Ramos (cell line): ENCODE measurements at regions not wholly inside any gene's neighbourhood (a gene's known extent, or its start where the extent isn't known, plus 50 kb on each side); places are given as distances from the start of the nearest gene placed in this dataset.

Source experiments
- in situ Hi-C: fragments of 300-500 bp; cut with MboI; formaldehyde crosslinking; loops from one replicate; pipeline ENCODE4 v1.14.3; 2022; ENCODE audit warnings: low sequenced_read_pairs; ENCODE audit not compliant: unreplicated experiment

- in situ Hi-C loops, result no loop called here
Observed at GRCh38 chr2:12176623-12177454, 430.4 kb downstream of the LPIN1 start.

- in situ Hi-C loops, result no loop called here
Observed at GRCh38 chr2:12177455-12178288, 431.2 kb downstream of the LPIN1 start.

- in situ Hi-C loops, result no loop called here
Observed at GRCh38 chr2:12178289-12179080, 432.1 kb downstream of the LPIN1 start.

GRCh38 chr2:12180031-12180430, 433.6 kb downstream of the LPIN1 start:
- in situ Hi-C loops, result no loop called here

- in situ Hi-C loops, result no loop called here
Observed at GRCh38 chr2:12183032-12183645, 436.7 kb downstream of the LPIN1 start.

- in situ Hi-C loops, result no loop called here
Observed at GRCh38 chr2:12192762-12193161, 446.3 kb downstream of the LPIN1 start.

- in situ Hi-C loops, result no loop called here
Observed at GRCh38 chr2:12194968-12195367, 448.5 kb downstream of the LPIN1 start.

- in situ Hi-C loops, result no loop called here
Observed at GRCh38 chr2:12196495-12196894, 450.1 kb downstream of the LPIN1 start.

- in situ Hi-C loops, result no loop called here
Observed at GRCh38 chr2:12197133-12197532, 450.7 kb downstream of the LPIN1 start.

GRCh38 chr2:12199491-12200211, 453.2 kb downstream of the LPIN1 start:
- in situ Hi-C loops, result no loop called here

GRCh38 chr2:12201369-12201768, 454.9 kb downstream of the LPIN1 start:
- in situ Hi-C loops, result no loop called here

- in situ Hi-C loops, result no loop called here
Observed at GRCh38 chr2:12202313-12203075, 456.1 kb downstream of the LPIN1 start.

GRCh38 chr2:12203528-12203927, 457.1 kb downstream of the LPIN1 start:
- in situ Hi-C loops, result no loop called here

- in situ Hi-C loops, result no loop called here
Observed at GRCh38 chr2:12205086-12205485, 458.7 kb downstream of the LPIN1 start.

- in situ Hi-C loops, result no loop called here
Observed at GRCh38 chr2:12207491-12207890, 461.1 kb downstream of the LPIN1 start.

GRCh38 chr2:12210016-12210933, 463.8 kb downstream of the LPIN1 start:
- in situ Hi-C loops, result no loop called here

GRCh38 chr2:12211326-12212175, 465.1 kb downstream of the LPIN1 start:
- in situ Hi-C loops, result no loop called here
